ENCODE measurements at regions not wholly inside any gene's neighbourhood (a gene's known extent, or its start where the extent isn't known, plus 50 kb on each side); places are given as distances from the start of the nearest gene placed in this dataset.

DNA sequence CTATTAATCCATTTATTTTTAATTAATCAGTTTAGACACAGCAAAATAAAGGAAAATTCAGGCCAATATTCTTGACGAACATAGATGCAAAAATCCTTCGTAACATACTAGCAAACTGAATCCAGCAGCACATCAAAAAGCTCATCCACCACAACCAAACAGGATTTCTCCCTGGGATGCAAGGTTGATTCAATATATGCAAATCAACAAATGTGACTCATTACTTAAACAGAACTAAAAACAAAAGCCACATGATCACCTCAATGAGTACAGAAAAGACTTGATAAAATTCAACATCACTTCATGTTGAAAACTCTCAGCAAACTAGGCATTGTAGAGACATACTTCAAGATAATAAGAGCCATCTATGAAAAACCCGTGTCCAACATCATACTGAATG, 364.1 kb upstream of the THBS1 start:
- TF ChIP-seq, protein P1, sequence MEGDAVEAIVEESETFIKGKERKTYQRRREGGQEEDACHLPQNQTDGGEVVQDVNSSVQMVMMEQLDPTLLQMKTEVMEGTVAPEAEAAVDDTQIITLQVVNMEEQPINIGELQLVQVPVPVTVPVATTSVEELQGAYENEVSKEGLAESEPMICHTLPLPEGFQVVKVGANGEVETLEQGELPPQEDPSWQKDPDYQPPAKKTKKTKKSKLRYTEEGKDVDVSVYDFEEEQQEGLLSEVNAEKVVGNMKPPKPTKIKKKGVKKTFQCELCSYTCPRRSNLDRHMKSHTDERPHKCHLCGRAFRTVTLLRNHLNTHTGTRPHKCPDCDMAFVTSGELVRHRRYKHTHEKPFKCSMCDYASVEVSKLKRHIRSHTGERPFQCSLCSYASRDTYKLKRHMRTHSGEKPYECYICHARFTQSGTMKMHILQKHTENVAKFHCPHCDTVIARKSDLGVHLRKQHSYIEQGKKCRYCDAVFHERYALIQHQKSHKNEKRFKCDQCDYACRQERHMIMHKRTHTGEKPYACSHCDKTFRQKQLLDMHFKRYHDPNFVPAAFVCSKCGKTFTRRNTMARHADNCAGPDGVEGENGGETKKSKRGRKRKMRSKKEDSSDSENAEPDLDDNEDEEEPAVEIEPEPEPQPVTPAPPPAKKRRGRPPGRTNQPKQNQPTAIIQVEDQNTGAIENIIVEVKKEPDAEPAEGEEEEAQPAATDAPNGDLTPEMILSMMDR (conservative IDR thresholded peaks at IDR 0.05; ENCODE audit: control insufficient read depth, insufficient read depth, low read depth, low read length) = no peak
- no peak overlapping the region for H3K4me3 ChIP-seq (ENCODE audit: control insufficient read depth, low read depth, low read length)
- no peak for DNase-seq (ENCODE audit: low read depth)

DNA sequence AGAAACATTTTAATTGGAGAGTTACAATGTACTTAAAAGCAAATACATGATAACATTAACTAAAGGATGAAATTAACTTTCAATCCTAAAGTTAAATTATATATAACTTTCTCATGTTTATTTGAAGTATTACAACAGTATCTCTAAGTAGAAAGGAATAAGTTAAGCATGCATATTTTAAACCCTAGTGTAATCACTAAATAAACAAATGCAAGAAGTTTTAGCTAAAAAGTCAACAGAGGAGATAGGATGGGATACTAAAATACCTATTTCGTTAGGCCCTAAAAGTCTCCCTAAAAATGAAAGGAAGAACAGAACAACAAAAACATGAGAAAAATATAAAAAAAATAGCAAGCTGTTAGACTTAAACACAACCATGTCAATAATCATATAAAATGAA, 361.3 kb upstream of the THBS1 start:
- TF ChIP-seq, protein P1 (conservative IDR thresholded peaks at IDR 0.05; ENCODE audit: control insufficient read depth, insufficient read depth, low read depth, low read length) = no peak
- DNase-seq (ENCODE audit: low read depth) = no peak
- no peak overlapping the region for H3K4me3 ChIP-seq (ENCODE audit: control insufficient read depth, low read depth, low read length)

DNA sequence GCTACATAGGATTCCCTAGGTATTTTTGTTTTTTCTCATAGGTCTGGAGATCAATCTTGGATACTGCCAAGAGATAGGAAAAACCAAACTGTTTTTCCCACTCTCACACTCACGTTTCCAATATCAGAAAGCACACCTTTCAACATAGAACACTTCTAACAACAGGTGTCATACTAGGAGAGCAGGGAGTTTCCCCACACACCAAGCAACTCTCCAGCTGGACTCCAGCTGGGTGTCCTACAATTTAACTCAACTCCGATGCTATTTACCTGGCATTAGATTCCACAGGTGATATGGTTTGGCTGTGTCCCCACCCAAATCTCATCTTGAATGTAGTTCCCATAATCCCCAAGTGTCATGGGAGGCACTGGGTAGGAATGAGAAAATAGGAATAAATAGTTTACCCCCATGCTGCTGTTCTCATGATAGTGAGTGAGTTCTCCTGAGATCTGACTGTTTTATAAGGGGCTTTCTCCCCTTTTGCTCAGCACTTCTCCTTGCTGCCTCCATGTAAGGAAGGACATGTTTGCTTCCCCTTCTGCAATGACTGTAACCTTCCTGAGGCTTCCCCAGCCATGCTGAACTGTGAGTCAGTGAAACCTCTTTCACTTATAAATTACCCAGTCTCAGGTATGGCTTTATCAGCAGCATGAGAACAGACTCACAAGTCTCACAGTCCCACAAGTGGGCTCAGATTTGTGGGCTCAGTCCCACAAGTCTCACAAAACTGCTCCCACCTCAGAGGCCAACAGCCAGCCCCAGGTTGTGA, 354.5 kb upstream of the THBS1 start:
- TF ChIP-seq, protein P1 (conservative IDR thresholded peaks at IDR 0.05; ENCODE audit: control insufficient read depth, insufficient read depth, low read depth, low read length) = no peak
- no peak overlapping the region for H3K4me3 ChIP-seq (ENCODE audit: control insufficient read depth, low read depth, low read length)
- no peak for DNase-seq (ENCODE audit: low read depth)

DNA sequence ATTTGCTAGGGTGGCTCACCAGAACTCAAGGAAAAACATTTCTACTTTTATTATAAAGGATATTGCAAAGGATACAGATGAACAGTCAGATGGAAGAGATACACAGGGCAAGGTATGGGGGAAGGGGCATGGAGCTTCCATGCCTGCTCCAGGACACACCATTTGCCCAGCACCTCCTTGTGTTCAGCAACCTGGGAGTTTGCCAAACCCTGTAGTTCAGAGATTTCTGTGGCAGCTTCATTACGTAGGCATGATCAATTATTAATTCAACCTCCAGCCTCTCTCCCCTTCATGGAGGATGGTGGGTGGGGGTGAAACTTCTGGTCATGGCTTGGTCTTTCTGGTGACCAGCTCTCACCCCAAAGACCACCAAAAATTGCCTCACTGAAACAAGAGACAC, 353.9 kb upstream of the THBS1 start:
- DNase-seq (ENCODE audit: low read depth) = no peak
- H3K4me3 ChIP-seq (ENCODE audit: control insufficient read depth, low read depth, low read length) = no peak overlapping the region
- TF ChIP-seq, protein P1 (conservative IDR thresholded peaks at IDR 0.05; ENCODE audit: control insufficient read depth, insufficient read depth, low read depth, low read length) = no peak

DNA sequence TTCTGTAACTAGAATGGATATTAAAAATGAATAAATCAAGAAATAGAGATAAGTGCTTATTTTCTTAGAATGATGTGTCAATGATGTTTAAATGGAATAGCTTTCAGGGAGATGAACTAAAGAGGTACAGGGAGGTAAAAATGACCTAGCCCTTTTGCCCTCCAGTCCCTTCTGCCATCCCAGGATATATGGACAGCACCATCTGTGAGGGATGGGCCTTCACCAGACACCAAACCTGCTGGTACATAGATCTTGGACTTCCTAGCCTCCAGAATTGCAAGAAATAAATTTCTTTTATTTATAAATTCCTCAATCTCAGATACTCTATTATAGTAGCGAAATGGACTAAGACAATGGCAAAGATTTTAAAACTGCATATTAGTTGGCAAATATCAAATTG, 352.0 kb upstream of the THBS1 start:
- DNase-seq (ENCODE audit: low read depth) = no peak
- no peak overlapping the region for H3K4me3 ChIP-seq (ENCODE audit: control insufficient read depth, low read depth, low read length)
- TF ChIP-seq, protein P1 (conservative IDR thresholded peaks at IDR 0.05; ENCODE audit: control insufficient read depth, insufficient read depth, low read depth, low read length) = no peak

DNA sequence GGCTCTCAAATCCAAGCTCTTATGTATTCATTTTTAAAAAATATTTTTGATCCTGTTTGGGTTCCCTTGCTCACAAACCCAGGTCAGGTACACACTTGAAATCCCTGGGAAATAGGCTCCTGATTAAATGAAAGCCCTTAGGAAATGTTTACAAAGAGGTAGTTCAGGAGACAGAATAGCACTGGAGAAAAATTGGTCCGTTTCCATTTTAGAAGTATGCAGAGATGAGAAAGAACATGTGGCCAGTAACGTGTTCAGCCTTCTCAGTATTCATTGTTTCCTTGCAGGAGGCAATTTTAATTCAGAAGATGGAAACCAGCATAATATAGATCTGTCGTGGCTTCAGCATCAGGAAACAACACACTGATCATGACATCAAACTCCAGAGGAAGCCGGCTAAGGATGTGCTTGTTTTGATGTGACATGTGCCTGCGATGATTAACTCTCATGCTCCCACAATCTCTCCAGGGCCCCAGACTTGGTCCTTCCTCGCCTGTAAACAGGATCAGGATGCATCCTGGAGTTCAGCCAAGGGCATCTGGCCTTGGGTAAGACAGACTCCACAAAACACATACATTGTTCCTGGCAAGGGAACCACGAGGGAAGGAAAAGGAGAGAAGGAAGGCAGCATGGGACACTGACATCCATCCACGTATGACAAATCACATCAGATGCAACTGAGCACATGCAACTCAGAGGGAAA, 350.5 kb upstream of the THBS1 start:
- DNase-seq (ENCODE audit: low read depth) = peak; percentile 74
- no peak overlapping the region for H3K4me3 ChIP-seq (ENCODE audit: control insufficient read depth, low read depth, low read length)

More for the DNA sequence above, 350.5 kb upstream of the THBS1 start:
- TF ChIP-seq, protein P1 (conservative IDR thresholded peaks at IDR 0.05; ENCODE audit: control insufficient read depth, insufficient read depth, low read depth, low read length) = no peak
